B cell (primary cell): ENCODE measurements at regions not wholly inside any gene's neighbourhood (a gene's known extent, or its start where the extent isn't known, plus 50 kb on each side); places are given as distances from the start of the nearest gene placed in this dataset.

ENCODE experiments used
- ATAC-seq: fragments of 200-7000 bp; cut with Tn5 transposase; one replicate; pipeline ENCODE4 v1.10.0; 2021; ENCODE audit warnings: low read depth, mild to moderate bottlenecking, moderate number of reproducible peaks, moderate library complexity
- CTCF ChIA-PET: fragments of 350-600 bp; sonication (Branson Sonifier 250); formaldehyde crosslinking; loops from one replicate; lab custom pipeline; 2021; ENCODE audit warnings: antibody characterized with exemption, inconsistent platforms; lab: Charles Lee
- POLR2A ChIA-PET: fragments of 350-600 bp; sonication (Branson Sonifier 250); formaldehyde crosslinking; loops from one replicate; lab custom pipeline; 2021; ENCODE audit warnings: antibody characterized with exemption; lab: Charles Lee
- DNase-seq: peaks from one replicate; pipeline ENCODE4 v3.0.0; 2013
- H2AFZ ChIP-seq: 2 replicates; pipeline ENCODE4 v1.6.1; 2012; ENCODE audit warnings: mild to moderate bottlenecking, low read depth, low read length; ENCODE audit not compliant: insufficient read depth, poor library complexity, severe bottlenecking
- H3K27ac ChIP-seq, 2 donors: 1 replicate in 1 of 2; 2 replicates in 1 of 2; pipeline ENCODE4 v1.5.1; 2012 to 2013; ENCODE audit warnings: low read length in 2 of 2, mild to moderate bottlenecking in 2 of 2, moderate library complexity in 1 of 2
- H3K27me3 ChIP-seq, 4 experiments: fragments of 200-600 bp in 1 of 4; sonication (generic) in 1 of 4; replicated peaks in 1 of 4; 1 replicate in 2 of 4; 2 replicates in 2 of 4; pipeline versions ENCODE4 v1.6.1 to v1.7.0; 2013 to 2016; ENCODE audit warnings: low read length in 3 of 4, mild to moderate bottlenecking in 2 of 4, mixed read lengths in 1 of 4, moderate library complexity in 1 of 4; ENCODE audit not compliant: insufficient read depth in 4 of 4, control insufficient read depth in 3 of 4; ENCODE audit errors: control extremely low read depth in 1 of 4
- H3K36me3 ChIP-seq, 2 experiments: replicated peaks in 1 of 2; 1 replicate in 1 of 2; 2 replicates in 1 of 2; pipeline versions ENCODE4 v1.6.1 to v1.7.1; 2013; ENCODE audit warnings: low read length in 1 of 2; ENCODE audit not compliant: insufficient read depth in 2 of 2, control insufficient read depth in 1 of 2; ENCODE audit errors: control extremely low read depth in 1 of 2, extremely low read depth in 1 of 2
- H3K4me1 ChIP-seq, 2 donors: fragments of 200-600 bp in 1 of 2; sonication (generic) in 1 of 2; 1 replicate in 1 of 2; 2 replicates in 1 of 2; pipeline versions ENCODE4 v1.5.1 to v1.6.1; 2013 to 2017; ENCODE audit warnings: low read length in 2 of 2; ENCODE audit not compliant: control insufficient read depth in 2 of 2, insufficient read depth in 2 of 2
- H3K4me2 ChIP-seq: replicated peaks from 2 replicates; pipeline ENCODE3; 2012; ENCODE audit warnings: mild to moderate bottlenecking, low read depth, low read length; ENCODE audit not compliant: poor library complexity, severe bottlenecking
- H3K4me3 ChIP-seq, 5 experiments: fragments of 200-600 bp in 1 of 5; sonication (generic) in 1 of 5; 1 replicate in 3 of 5; 2 replicates in 2 of 5; pipeline versions ENCODE4 v1.5.1 to v1.7.0; 2011 to 2016; ENCODE audit warnings: low read length in 4 of 5, mild to moderate bottlenecking in 4 of 5, low read depth in 2 of 5, control low read depth in 1 of 5, moderate library complexity in 1 of 5; ENCODE audit not compliant: insufficient read depth in 1 of 5; ENCODE audit errors: control extremely low read depth in 1 of 5, extremely low read depth in 1 of 5
- H3K79me2 ChIP-seq: fragments of 200-600 bp; sonication (generic); one replicate; pipeline ENCODE4 v1.6.0; 2016; ENCODE audit warnings: low read length; ENCODE audit not compliant: control insufficient read depth, insufficient read depth
- H3K9ac ChIP-seq: fragments of 200-600 bp; sonication (generic); 2 replicates; pipeline ENCODE4 v1.6.1; 2017; ENCODE audit warnings: mild to moderate bottlenecking, low read length, moderate library complexity
- H3K9me3 ChIP-seq, 3 donors: one replicate each; pipeline versions ENCODE4 v1.6.1 to v1.7.1; 2013; ENCODE audit warnings: low read length in 2 of 3; ENCODE audit not compliant: control insufficient read depth in 2 of 3, insufficient read depth in 1 of 3; ENCODE audit errors: control extremely low read depth in 1 of 3
- H4K20me1 ChIP-seq: 2 replicates; pipeline ENCODE4 v1.6.0; 2012; ENCODE audit warnings: mild to moderate bottlenecking, low read length; ENCODE audit not compliant: insufficient read depth, control insufficient read depth, poor library complexity, severe bottlenecking
- H3K27ac Mint-ChIP-seq: one replicate; pipeline ENCODE4 v1.8.0; 2021; ENCODE audit warnings: mixed read lengths
- H3K27me3 Mint-ChIP-seq: one replicate; pipeline ENCODE4 v1.8.0; 2021; ENCODE audit warnings: mixed read lengths
- H3K4me1 Mint-ChIP-seq: one replicate; pipeline ENCODE4 v1.8.0; 2021; ENCODE audit warnings: mixed read lengths
- H3K4me3 Mint-ChIP-seq: one replicate; pipeline ENCODE4 v1.8.0; 2021; ENCODE audit warnings: mixed read lengths
- H3K9me3 Mint-ChIP-seq: one replicate; pipeline ENCODE4 v1.8.0; 2022; ENCODE audit warnings: mixed read lengths; ENCODE audit not compliant: insufficient read depth
- EZH2 ChIP-seq: IDR thresholded peaks from 2 replicates; pipeline ENCODE4 v1.6.1; 2012; ENCODE audit warnings: borderline replicate concordance, low read depth, mild to moderate bottlenecking, moderate library complexity, low read length; ENCODE audit not compliant: insufficient read depth, poor library complexity, severe bottlenecking
- WGBS: methylation state at CpG from one replicate; pipeline ENCODE4 v1.1.5; 2013; ENCODE audit warnings: missing lambda C conversion rate; ENCODE audit not compliant: insufficient coverage; 5-methylcytosine and 5-hydroxymethylcytosine counted together
- intact Hi-C: fragments of 100-400 bp; cut with micrococcal nuclease; formaldehyde crosslinking; loops from one replicate; pipeline ENCODE4 v1.10.0; 2022
- TF ChIP-seq, protein P1 (sequence below): fragments of 200-600 bp; IDR thresholded peaks from one replicate; pipeline ENCODE4 v1.8.0; 2022; ENCODE audit warnings: antibody characterized with exemption, mild to moderate bottlenecking

DNA sequence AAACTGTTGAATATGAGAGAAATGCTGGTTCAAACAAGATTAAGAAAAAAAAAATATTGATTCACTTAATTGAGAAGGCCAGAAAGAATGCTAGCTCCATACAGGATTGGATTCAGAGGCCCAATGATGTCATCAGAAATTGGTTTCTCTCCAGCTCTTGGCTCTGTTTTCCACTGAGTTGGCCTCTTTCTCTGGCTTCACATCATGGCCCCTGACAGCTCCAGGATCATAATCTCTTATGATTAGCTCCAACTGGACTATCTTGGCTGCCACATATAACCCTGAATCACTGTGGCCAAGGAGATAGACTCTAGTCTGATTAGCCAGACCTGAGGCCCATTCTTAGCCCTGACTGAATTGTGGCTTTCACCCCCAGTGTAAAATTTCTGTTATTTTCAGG is 244.7 kb upstream of the GRAMD2B start:
- Histone ChIP-seq H3K9ac (no peak overlapping the region), H3K9me3 (peaks cover 0 to 3% (median 0%) of the 10 kb centered on the region in 3 donors), H4K20me1 (no peaks in the 10 kb centered on the region), H3K4me2 (no peak overlapping the region), H3K79me2 (no peaks in the 10 kb centered on the region), H3K27ac (no peak overlapping the region), H3K4me1 (no peaks in the 10 kb centered on the region), H3K36me3 (no peaks in the 10 kb centered on the region), H3K27me3 (no peaks in the 10 kb centered on the region), H2AFZ (no peak overlapping the region), H3K4me3 (no peak overlapping the region)
- Mint-ChIP-seq H3K9me3 (peaks cover 2% of the 10 kb centered on the region), H3K4me3 (no peak overlapping the region), H3K4me1 (no peaks in the 10 kb centered on the region), H3K27ac (no peak overlapping the region), H3K27me3 (no peaks in the 10 kb centered on the region)
- DNase-seq: no peak
- ChIA-PET POLR2A (no interaction called here), CTCF (no interaction called here)
- no peak for ATAC-seq
- intact Hi-C loops: no loop called here
- TF ChIP-seq, protein P1, sequence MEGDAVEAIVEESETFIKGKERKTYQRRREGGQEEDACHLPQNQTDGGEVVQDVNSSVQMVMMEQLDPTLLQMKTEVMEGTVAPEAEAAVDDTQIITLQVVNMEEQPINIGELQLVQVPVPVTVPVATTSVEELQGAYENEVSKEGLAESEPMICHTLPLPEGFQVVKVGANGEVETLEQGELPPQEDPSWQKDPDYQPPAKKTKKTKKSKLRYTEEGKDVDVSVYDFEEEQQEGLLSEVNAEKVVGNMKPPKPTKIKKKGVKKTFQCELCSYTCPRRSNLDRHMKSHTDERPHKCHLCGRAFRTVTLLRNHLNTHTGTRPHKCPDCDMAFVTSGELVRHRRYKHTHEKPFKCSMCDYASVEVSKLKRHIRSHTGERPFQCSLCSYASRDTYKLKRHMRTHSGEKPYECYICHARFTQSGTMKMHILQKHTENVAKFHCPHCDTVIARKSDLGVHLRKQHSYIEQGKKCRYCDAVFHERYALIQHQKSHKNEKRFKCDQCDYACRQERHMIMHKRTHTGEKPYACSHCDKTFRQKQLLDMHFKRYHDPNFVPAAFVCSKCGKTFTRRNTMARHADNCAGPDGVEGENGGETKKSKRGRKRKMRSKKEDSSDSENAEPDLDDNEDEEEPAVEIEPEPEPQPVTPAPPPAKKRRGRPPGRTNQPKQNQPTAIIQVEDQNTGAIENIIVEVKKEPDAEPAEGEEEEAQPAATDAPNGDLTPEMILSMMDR: no peak
- TF ChIP-seq EZH2: no peak

DNA sequence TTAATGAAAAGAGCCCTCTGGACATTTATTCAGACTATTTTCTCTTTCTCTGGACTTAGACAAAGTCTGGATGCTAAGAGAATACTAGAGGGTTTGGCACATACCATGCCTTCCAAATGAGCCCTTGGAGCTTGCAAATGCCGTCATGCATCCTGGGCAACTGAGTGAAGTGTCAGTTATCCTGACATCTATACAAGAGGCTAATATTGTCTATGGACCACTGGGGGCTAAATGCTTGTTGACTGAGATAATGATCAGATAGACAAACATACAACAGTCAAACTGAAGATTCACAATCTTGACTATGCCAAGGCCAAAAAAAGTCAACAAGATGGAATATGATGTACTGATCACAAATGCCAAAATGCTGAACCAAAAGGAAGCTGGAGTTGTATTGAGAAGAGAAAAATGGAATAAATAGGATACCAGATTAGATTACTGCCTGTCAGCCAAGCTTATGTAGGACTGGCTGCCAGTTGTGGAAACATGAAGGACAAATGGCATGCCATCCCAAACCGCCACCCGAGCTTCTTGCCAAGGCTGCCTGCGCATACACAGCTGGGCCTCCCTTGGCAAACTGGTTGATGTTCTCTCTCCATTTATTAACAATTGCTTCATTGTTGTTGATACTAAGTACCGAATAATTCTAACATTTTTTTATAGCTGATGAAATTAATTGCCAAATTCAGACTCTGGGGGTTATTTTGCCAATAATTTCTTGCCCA is 240.1 kb upstream of the GRAMD2B start:
- H3K27me3 ChIP-seq: no peaks in the 10 kb centered on the region
- Mint-ChIP-seq H3K4me1 (no peaks in the 10 kb centered on the region), H3K27ac (no peak overlapping the region), H3K4me3 (no peak overlapping the region), H3K27me3 (no peaks in the 10 kb centered on the region), H3K9me3 (peaks cover 2% of the 10 kb centered on the region)
- CTCF ChIA-PET: no interaction called here
- H3K27ac ChIP-seq: no peak overlapping the region
- no peaks in the 10 kb centered on the region for H3K4me1 ChIP-seq
- H3K9me3 ChIP-seq: peaks cover 0 to 6% (median 0%) of the 10 kb centered on the region in 3 donors
- POLR2A ChIA-PET: no interaction called here
- H3K4me2 ChIP-seq: no peak overlapping the region
- ATAC-seq (no peak), DNase-seq (no peak)
- WGBS: 100% methylated on average over 1 of the region's 5 CpGs
- H4K20me1 ChIP-seq: no peaks in the 10 kb centered on the region
- no peak overlapping the region for H3K4me3 ChIP-seq
- TF ChIP-seq, protein P1: no peak
- no peak for TF ChIP-seq EZH2
- no peaks in the 10 kb centered on the region for H3K79me2 ChIP-seq
- H3K9ac ChIP-seq: no peak overlapping the region
- intact Hi-C loops: no loop called here
- no peaks in the 10 kb centered on the region for H3K36me3 ChIP-seq
- H2AFZ ChIP-seq: no peak overlapping the region
